ENCODE measurements at regions not wholly inside any gene's neighbourhood (a gene's known extent, or its start where the extent isn't known, plus 50 kb on each side); places are given as distances from the start of the nearest gene placed in this dataset.
"Not testable (repeated sequence)": the region's sequence is repeated elsewhere in the genome, so short reads cannot be mapped to it uniquely, and the experiment has no call there.

DNA sequence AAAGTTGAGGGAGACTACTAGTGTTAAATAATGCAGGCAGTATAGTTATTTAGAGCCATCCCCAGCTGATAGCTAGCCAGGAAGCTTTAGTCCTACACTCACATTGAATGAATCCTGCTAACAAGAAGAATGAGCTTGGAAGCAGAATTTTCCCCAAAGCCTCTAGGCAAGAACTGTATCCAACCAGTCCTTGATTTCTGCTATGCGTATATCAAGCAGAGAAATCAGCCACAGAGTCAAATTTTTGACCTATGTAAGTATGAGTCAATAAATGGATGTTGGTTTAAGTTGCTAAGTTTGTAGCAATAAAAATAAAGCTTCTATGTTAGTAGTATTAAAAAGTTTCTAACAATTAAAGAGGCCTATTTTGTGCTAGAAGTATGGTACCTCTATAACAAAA, 672.1 kb upstream of the CHD1 start:
- no peak for DNase-seq

DNA sequence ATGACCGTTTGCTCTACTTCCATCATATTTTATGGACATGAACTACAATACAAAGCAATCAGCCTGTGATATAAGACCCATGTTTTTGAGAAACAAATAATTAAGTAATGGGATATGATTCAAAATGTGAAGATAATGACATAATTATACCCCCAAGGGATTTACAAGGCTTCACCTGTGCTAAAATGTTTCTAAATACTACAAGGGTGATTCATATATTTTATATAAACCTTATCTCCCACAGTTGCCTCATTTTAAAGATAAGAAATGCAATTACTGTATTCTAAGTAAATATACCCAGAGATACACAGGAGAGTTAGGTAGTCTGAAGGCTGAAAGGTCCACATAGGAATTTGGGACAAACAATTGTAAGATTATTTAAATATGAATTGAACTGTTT, 662.0 kb upstream of the CHD1 start:
- no peak for DNase-seq

DNA sequence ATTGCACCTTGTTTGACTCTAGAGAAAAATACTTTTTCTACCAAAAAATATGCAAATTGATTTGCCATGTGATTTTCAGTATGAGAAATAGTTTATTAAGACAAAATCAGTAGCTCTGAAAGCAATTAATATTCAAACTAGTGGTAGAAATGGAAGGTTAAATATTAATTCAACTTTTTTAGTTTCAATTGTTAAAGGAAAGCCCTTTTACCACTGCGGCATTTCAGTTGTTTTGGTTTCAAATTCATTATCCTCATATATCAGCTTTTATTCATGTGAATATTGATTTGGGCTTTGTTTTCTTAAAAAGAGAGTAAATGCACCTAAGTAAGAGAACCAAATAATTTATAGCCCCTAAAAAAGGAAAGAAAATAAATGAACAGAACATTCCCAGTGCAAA, 660.6 kb upstream of the CHD1 start:
- DNase-seq = no peak

DNA sequence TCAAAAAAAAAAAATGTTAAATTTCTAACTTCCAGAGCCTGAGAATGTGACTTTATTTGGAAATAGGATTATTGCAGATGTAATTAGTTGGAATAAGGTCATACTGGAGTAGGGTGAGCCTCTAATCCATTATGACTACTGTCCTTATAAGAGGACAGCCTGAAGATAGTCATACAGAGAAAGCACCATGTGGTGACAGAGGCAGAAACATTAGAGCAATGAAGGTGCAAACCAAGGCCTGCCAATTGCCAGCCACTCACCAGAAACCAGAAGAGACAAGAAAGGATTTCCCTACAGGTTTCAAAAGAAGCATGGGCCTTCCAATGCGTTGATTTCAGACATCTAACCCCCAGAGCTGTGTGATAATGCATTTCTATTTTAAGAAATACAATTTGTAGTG, 659.2 kb upstream of the CHD1 start:
- DNase-seq = no peak

DNA sequence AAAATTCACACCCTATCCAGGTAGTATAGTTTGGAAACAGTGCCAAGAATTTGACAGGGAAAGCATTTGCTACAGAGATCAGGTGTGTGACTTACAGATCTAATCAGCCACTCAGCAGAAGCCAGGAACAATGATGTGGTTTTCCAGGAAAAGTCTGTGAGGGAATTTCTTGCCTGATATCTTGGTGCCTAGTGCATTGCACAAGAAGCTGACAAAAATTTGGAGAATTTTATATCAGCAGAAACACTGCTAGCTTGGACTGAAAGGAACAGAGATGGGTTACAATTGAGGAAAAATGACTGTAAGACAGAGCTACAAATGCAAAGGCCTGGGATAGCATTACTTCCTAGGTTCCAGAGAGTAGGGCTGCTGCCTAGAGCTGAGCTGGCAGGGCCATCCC, 658.1 kb upstream of the CHD1 start:
- DNase-seq = no peak

DNA sequence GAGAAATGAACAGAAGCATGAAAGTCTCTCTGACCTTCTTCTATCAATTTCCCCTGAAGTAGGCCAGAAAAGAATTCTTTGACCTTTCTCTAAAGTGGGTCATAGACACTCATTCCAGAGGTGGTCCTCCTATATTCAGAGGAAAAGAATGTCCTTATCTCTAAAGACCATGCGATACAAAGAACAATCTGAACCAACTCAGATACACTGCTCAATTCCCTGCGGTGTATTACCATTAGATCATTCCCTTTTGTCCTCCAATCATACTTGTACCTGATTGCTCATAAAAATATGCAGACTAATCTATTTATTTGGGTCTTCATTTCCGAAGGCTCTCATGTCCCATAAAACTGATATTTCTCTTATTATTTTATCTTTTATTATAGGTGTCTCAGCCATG, 652.4 kb upstream of the CHD1 start:
- DNase-seq = not testable (repeated sequence)

DNA sequence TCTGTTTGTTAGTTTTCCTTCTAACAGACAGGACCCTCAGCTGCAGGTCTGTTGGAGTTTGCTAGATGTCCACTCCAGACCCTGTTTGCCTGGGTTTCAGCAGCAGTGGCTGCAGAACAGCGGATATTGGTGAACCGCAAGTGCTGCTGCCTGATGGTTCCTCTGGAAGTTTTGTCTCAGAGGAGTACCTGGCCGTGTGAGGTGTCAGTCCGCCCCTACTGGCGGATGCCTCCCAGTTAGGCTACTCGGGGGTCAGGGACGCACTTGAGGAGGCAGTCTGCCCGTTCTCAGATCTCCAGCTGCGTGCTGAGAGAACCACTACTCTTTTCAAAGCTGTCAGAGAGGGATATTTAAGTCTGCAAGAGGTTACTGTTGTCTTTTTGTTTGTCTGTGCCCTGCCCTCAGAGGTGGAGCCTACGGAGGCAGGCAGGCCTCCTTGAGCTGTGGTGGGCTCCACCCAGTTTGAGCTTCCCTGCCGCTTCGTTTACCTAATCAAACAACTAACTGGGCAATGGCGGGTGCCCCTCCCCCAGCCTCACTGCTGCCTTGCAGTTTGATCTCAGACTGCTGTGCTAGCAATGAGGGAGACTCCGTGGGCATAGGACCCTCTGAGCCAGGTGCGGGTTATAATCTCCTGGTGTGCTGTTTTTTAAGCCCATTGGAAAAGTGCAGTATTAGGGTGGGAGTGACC, 634.3 kb upstream of the CHD1 start:
- DNase-seq = not testable (repeated sequence)

DNA sequence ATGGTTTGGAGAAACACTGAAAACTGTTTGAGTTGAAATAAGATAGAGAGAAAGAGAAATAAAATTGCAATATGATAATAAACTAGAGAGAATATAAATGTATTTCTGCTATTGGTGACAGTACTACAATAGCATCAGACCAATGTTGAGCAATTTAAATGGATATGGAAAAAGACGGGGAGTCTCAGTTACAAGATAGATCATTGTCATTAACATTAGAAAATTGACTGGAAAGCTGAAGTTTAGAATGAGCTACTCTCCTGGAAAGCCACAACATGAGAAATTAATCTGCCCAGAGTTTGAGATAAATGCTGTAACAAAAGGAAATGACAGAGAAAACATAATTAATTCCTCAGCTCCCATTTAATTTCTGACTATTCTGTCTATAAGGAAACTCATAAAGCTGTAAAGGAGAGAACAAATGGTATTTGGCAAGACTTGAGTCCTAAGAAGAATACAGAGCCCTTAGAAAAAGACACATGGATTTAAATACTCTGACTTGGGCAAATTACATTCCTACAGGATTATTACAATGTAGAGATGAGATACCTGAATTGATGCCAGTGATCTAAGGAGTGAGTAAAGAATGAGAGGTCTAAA, 624.5 kb upstream of the CHD1 start:
- DNase-seq = no peak

DNA sequence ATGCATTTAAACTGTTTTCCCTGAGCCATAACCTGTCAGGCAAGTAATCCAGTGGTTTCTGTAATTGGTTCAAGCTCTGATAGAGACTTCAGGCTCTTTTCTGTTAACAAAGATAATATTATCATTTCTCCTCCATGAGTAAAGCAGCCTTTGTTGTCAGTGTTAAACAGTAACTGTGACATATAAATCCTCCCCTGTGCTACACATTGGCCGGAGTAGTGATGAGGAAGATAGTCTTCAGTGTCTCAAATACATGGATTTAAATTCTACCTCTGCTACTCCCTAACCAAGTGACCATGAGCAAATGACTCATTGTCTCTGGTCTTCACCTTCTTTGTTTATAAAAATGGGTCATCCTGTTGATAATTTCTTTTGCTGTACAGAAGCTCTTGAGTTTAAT, 615.5 kb upstream of the CHD1 start:
- DNase-seq = no peak

DNA sequence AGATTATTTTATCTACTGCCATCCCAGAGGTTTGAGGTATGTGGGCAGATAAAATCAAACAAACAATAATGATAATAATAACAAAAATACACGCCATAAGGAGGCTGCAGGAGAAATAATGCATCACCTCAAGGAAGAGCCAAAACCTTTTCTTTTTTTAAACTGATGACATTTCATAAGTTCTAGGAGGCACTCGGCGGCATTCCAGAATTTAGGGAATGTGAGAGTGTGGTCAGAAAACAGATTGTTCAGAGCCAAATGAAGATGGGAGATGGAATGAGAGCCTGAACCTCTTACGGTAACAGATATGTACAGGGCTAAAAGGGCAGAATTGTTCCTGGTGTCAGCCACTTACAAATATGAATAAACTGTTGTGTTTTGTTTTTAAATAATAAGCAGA, 615.0 kb upstream of the CHD1 start:
- no peak for DNase-seq

DNA sequence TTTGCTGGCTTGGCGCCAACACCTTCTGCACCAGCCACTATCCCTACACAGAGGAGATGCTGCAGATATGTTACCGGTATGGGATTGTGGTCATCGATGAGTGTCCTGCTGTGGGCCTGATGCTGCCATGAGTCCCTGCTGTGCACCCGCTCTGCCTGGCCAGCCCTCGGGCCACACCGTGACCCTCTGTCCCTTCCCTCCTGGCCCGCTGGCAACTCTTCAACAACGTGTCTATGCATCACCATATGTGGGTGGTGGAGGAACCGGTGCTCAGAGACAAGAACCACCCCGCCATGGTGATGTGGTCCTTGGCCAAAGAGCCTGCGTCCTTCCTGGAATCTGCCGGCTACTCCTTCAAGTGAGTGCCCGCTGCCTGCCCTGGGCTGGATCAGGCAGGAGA, 605.4 kb upstream of the CHD1 start:
- DNase-seq = not testable (repeated sequence)

DNA sequence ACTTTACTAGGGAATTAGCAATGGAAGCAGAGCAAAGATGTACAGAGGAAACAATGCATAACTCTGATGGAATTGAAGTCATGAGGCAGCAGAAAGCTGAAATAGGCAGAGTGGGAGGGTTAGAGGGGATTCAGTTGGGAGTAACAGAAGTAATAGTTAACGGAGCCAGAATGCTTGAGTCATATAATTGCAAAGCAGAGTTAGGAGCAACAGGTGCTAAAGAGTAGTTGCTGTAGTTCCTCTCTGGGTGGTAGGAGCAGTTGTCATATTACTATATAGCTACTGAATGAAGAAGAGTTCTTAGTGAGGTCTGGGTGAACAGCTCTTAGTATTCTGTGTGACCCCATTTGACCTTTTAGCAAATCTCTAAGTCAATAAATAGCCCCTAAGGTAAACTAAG, 592.9 kb upstream of the CHD1 start:
- DNase-seq = not testable (repeated sequence)

DNA sequence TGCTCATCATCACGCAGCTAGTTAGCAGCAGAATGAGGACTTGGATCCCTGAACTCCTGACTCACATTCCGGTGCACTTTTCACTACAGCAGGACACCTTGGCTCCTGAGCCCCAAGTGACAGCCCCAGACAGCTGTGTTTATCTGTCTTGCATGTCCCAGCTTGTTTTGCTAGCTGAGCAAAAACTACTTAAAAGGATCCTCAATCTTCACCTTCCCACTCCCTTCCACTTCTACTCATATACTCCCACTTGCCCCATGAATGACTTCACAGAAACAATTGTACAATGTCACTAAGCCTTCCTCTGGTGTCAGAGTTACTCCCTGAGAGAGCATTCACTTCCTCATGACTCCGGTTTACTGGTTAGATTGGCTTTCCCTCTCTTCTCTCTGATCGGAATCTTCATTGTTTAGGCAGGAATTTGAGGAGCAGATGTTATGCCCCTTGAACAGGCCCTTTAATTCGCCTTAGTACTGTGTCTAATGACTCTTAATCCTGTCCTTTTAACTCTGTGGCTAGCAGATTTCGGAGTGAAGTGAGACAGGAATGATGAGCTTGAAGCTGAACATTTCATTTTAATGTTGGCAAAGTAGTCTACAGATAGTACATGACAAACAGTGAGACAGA, 587.2 kb upstream of the CHD1 start:
- DNase-seq = not testable (repeated sequence)

DNA sequence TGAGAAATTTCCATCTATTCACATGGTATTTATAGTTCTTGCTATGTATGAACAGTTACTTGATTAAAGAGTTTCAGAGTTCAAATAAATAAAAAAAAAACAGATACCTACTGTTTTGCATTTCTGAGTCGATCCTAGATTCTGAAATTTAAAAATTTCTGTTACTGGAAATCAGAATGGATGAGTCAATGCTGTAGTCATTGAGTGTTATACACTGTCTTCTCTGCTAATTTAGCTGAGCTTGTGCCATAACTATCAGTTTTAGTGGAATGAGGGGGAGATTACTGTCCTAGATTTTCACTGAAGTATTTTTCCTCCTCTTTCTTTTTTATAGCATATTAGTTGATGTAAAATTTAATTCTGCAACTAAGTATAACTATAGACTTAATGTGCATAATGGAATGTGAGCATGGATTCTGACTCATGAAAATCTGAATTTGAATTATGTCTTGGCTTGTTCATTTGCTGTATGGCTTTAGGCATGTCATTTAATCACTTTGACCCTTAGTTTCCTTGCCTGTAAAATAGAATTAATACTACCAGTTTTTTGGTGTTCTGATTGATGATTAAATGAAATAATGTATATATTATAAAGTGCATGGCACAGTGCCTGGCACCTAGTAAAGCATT, 581.5 kb upstream of the CHD1 start:
- DNase-seq = not testable (repeated sequence)

DNA sequence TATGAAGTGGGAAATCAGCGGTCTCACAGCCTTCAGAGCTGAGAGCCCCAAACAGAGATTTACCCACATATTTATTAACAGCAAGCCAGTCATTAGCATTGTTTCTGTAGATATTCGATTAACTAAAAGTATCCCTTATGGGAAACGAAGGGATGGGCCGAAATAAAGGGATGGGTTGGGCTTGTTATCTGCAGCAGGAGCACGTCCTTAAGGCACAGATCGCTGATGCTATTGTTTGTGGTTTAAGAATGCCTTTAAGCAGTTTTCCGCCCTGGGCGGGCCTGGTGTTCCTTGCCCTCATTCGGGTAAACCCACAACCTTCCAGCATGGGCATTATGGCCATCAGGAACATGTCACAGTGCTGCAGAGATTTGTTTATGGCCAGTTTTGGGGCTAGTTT, 580.3 kb upstream of the CHD1 start:
- not testable (repeated sequence) for DNase-seq

DNA sequence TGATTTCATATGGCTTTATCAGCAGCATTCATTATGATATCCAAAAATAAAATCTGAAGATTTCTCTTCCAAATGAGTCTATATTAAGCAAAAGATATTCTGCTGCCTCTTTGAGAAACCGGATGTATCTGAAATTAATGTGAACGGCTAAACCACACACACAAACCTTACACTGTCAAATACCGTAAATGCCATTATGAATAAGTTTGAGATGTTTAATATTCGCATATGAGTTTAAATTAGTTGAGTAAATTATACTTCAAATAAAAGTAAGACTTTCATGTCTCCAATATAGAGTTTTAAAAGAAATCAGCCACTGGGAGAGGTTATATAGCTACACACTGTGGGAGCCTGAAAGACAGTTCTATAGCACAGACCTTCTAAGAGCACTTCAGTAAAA, 566.6 kb upstream of the CHD1 start:
- not testable (repeated sequence) for DNase-seq

DNA sequence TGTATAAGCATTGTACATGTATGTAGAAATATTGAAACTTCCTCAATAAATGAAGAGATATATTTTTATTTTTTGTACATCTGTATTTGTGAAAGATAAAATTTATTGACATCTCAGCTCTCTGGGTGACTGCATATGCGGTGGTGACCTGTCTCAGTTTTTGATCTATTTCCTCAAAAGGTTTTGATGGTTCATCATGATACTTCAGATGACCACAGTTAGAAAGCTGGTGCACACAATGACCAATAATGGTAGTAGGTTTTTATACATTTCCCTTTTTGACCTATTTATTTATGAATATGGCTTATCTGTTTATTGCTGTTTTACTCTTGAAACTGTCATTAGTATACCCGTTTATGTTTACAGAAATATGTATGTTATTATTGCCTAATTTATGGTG, 549.6 kb upstream of the CHD1 start:
- DNase-seq = not testable (repeated sequence)

DNA sequence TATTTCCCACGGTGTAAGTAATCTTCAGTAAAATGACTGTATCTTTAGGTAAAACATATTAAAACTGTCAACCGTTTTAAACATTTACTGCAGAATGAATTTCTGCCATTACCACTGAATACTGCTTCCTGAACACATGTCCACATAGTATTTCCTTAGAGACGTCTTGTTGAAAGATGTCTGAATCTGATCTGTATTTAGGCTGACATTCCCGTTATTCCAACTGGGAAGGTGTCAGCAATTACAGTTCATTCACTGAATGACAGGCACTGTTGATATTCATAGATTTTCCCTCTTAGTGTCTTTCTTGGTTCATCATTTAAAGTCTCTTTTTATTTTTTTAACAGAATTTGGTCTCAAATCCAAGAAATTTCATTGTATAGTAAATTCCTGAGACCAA, 544.5 kb upstream of the CHD1 start:
- DNase-seq = not testable (repeated sequence)

DNA sequence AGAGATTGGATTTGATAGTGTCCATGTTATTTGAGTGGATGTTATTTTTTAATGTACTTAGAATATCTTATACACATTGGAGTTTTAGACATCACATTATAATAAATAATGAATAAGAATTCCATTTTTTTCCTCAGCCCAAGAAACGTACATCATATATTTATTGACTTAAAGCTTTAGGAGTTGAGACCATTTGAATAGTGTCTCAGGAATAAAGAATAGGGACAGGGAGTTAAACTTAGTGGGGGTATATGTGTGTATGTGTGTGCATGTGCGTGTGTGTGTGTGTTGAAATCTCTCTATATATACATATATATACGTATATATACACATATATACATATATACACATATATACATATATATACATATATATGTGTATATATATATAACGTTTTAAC, 542.9 kb upstream of the CHD1 start:
- DNase-seq = not testable (repeated sequence)

DNA sequence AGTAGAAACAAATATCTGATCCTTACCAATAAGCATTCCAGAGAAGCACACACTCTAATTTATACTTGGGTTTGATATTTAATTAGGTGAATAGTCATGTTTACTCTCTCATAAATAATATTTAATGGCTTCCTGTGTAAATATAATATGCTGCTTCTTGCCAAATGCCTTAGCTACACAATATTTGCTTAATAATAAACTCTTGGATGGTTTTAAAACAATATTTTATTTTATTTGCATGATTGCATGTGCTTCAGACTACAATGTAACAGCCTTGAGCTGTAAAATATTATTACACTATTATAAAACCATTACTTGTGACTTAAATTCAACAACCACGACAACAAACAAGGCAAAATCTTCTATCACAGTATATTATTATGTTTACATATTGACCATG, 542.4 kb upstream of the CHD1 start:
- not testable (repeated sequence) for DNase-seq

DNA sequence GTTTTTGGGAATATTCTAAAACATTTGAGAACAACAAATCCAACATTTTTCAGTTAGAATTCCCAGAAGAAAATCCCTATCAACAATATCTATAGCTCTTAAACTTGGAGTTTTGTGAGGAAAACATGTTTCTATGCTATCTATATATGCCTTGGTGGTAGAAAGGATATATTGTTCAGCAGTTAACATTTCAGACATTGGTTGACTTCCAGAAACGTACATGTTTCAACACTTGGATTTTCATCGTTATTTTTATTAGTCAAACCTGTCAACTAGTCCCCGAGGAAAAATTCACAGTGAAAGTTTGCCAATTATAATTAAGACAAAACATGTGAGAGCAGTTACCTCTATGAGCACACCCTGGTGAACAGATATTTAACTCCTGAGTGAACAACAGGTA, 541.8 kb upstream of the CHD1 start:
- not testable (repeated sequence) for DNase-seq

DNA sequence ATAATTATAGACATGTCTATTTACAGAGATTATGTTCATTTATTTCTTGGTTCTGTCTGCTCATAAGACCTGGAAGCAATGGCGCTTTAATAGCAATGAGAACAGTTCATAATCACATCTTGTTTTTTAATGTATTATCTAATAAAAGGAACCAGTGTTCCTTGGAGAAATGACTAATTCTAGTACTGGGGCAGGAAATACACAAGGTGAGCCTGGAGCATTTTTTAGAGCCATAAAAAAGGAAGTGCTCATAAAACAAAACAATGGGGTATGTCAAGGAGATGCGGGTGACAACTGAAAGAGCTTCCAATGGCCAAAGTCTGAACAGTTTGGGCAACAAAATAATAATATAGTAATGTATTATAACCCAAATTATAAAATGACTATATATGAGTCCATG, 531.9 kb upstream of the CHD1 start:
- DNase-seq = no peak

DNA sequence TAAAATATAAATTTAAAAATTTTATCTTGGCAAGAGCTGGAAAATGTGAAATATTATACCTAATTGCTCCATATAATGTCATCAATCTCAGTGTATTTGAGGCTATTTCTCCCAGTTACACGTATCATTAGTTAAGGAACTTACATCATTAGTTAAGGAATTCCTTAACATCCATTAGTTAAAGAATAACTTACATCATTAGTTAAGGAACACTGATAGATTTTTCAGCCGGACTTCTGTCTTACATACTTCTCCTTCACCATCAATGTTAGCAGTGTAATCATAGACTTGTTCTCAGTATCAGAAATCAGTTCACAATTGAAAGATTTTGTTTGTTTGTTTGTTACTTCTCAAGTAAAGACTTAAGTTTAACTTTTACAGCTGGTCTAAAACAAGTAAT, 524.4 kb upstream of the CHD1 start:
- DNase-seq = no peak

All from amygdala (tissue), 56 donors.